D721Med (cell line): ENCODE measurements at regions not wholly inside any gene's neighbourhood (a gene's known extent, or its start where the extent isn't known, plus 50 kb on each side); places are given as distances from the start of the nearest gene placed in this dataset.

Experiments used
- DNase-seq: peaks from one replicate; pipeline ENCODE4 v3.0.0; 2011; ENCODE audit warnings: low spot score; ENCODE audit not compliant: insufficient read length
- FAIRE-seq: peaks from 2 replicates; lab custom pipeline; 2011; peaks lifted over from hg19 to GRCh38; lab: Jason Lieb, UNC
- TF ChIP-seq, protein P1 (sequence below): IDR thresholded peaks from 2 replicates; pipeline ENCODE4 v1.5.1; 2012; ENCODE audit warnings: mild to moderate bottlenecking, control low read depth; ENCODE audit not compliant: insufficient read depth; ENCODE audit errors: missing control alignments

DNA sequence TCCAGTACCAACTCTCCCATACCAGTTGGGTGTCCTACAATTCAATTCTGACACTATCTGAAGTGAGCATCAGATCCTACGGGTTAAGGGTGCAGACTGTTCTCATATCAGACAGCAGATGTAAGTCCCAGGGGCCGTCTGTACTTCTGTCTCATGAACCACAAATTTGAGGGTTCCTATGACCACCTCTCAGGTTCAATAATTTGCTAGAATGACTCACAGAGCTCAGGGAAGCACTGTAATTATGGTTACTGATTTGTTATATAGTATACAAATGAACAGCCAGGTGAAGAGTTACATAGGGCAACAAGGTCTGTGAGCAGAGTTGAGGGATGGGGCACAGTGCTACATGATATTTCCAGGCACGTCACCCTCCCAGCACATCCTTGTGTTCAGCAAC, 499.1 kb downstream of the DMAC1 start:
- TF ChIP-seq, protein P1, sequence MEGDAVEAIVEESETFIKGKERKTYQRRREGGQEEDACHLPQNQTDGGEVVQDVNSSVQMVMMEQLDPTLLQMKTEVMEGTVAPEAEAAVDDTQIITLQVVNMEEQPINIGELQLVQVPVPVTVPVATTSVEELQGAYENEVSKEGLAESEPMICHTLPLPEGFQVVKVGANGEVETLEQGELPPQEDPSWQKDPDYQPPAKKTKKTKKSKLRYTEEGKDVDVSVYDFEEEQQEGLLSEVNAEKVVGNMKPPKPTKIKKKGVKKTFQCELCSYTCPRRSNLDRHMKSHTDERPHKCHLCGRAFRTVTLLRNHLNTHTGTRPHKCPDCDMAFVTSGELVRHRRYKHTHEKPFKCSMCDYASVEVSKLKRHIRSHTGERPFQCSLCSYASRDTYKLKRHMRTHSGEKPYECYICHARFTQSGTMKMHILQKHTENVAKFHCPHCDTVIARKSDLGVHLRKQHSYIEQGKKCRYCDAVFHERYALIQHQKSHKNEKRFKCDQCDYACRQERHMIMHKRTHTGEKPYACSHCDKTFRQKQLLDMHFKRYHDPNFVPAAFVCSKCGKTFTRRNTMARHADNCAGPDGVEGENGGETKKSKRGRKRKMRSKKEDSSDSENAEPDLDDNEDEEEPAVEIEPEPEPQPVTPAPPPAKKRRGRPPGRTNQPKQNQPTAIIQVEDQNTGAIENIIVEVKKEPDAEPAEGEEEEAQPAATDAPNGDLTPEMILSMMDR, result no peak
- FAIRE-seq, result no peak
- no peak for DNase-seq

DNA sequence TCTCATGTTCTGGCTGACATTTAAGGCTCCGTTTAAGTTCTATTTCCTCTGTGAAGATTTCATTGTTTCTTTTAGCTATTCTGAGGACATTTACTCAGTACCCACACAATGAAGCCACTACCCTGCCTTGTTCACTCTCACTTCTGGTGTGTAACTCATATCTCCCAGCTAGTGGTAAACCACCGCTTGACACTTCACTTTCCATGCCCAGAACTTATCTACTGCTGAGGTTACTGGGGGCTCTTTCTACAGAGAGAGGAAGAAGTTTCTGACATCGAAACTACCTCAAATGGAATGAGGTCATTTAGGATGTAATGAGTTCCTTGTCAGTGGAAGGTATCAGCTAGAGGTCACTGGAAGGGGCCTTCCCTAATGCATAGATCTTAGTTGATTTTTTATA, 501.5 kb downstream of the DMAC1 start:
- FAIRE-seq (no peak), DNase-seq (no peak)
- TF ChIP-seq, protein P1, result no peak

DNA sequence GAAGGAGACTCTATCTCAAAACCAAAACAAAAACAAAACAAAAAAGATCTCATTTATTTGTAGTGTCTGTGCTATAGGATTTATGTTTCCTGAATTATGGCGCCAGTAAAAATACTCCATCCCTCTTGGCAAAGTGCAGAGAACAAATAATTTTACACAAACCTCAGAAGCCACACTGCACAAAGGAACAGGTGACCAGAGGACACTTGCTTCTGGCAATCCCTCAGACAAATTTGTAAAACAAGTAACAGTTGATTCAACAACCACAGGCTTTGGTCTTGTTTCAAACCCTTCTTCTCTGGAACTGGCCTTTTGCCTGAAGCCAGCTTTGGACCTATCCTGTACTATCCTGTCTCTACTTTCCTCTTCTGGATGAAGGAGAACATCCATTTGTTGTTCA, 502.1 kb downstream of the DMAC1 start:
- FAIRE-seq (no peak), DNase-seq (no peak)

DNA sequence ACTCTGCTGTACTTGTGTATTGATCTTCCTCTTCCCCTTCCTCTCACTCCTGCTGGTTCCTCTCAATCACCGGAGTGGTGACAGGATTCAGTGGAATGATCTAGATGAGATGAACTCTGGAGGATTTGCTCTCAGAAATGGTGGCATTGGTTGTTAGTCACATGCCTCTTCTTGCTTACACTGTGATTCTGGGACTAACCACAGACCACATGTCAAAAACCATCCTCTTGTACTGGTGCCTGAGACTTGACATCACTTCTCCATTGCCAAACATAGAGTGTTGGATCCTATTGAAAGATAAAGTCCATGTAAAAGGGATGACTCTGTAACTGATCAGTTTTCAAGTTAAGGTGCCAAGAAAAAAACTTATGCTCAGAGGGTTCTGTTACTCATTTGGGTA, 506.5 kb downstream of the DMAC1 start:
- no peak for FAIRE-seq
- TF ChIP-seq, protein P1, result no peak
- DNase-seq, result no peak

More for the DNA sequence above, 502.1 kb downstream of the DMAC1 start:
- TF ChIP-seq, protein P1, result no peak

DNA sequence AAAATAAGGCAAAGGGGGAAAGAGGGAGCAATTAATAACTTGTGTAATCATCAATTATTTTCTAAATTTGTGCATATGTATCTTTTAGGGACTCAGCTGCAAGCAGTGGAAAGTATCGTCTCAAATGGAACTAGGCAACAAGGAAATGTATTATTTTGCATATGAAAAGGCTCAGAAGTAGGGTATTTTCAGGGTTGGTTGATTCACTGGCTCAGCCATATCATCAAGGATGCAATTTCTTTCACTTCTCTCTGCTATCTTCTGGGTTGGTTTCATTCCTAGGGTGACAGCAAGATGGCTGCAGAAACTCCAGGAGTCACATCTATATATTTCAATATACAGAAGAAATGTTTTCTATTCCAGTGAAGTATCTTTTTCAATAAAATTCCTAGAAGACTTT, 509.8 kb downstream of the DMAC1 start:
- DNase-seq, result no peak
- no peak for FAIRE-seq
- TF ChIP-seq, protein P1, result no peak

DNA sequence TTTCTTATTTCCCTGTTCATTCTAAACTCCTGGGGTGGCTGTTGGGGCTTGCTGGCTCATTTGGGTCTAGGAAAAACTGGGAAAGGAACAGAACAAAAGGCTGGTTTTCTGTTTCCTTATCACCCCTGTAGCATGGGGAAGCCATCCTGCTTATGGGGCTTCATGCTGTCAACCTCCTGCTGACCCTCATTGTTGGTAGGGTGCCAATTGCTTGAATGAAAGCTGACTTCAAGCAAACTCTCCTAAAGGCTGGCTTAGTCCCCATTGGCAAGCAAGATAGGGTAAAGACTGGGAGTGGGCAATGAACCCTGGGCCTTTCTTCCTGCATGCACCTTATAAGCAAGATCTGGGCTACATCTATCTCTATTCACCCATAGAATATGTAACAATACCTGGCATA, 511.6 kb downstream of the DMAC1 start:
- no peak for DNase-seq
- TF ChIP-seq, protein P1, result no peak
- FAIRE-seq, result no peak

DNA sequence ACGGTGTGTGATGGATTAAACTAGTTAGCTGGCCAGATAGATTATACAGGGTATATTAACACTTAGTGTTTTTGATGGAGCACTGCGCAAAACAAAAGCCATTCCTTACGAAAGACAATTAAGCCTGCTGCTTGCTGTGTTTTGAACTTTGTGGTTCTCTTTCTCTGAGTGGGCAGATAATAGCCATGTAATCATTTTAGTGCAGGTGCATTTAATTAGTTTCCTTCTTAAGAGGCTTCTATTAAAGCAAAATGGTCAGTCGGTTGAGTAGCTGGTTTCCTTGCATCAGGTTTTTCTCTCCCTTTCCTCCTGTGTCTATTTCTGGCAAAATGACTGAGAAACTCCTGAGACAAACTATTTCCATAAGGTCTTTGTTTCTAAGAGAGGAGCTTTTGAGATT, 512.5 kb downstream of the DMAC1 start:
- TF ChIP-seq, protein P1, result no peak
- DNase-seq (no peak), FAIRE-seq (no peak)
